ENCODE measurements at regions not wholly inside any gene's neighbourhood (a gene's known extent, or its start where the extent isn't known, plus 50 kb on each side); places are given as distances from the start of the nearest gene placed in this dataset.

GRCh38 chr2:125207431-125207830 is 1182.3 kb downstream of the CNTNAP5 start:
- no peak overlapping the region for H3K27ac ChIP-seq
- TF ChIP-seq ZFX (IDR thresholded peaks at IDR 0.05; ENCODE audit: borderline replicate concordance) (no peak), CTCF (IDR thresholded peaks at IDR 0.05) (no peak)

GRCh38 chr2:125216321-125216720 is 1191.2 kb downstream of the CNTNAP5 start:
- no peak overlapping the region for H3K27ac ChIP-seq
- TF ChIP-seq ZFX (IDR thresholded peaks at IDR 0.05; ENCODE audit: borderline replicate concordance) (no peak), CTCF (IDR thresholded peaks at IDR 0.05) (no peak)

GRCh38 chr2:125224188-125224587 is 1199.1 kb downstream of the CNTNAP5 start:
- no peak overlapping the region for H3K27ac ChIP-seq
- TF ChIP-seq ZFX (IDR thresholded peaks at IDR 0.05; ENCODE audit: borderline replicate concordance) = no peak

GRCh38 chr2:125224830-125225229 is 1199.7 kb downstream of the CNTNAP5 start:
- TF ChIP-seq ZFX (IDR thresholded peaks at IDR 0.05; ENCODE audit: borderline replicate concordance) = no peak
- peak; percentile 16; the same call in 1 of the 2 replicates for TF ChIP-seq CTCF (IDR thresholded peaks at IDR 0.05)
- no peak overlapping the region for H3K27ac ChIP-seq

GRCh38 chr2:125227843-125228392 is 1202.8 kb downstream of the CNTNAP5 start:
- H3K27ac ChIP-seq = no peak overlapping the region
- TF ChIP-seq ZFX (IDR thresholded peaks at IDR 0.05; ENCODE audit: borderline replicate concordance) (no peak), CTCF (IDR thresholded peaks at IDR 0.05) (peak; percentile 14; the same call in 1 of the 2 replicates)

GRCh38 chr2:125240870-125241269 is 1215.8 kb downstream of the CNTNAP5 start:
- no peak for TF ChIP-seq ZFX (IDR thresholded peaks at IDR 0.05; ENCODE audit: borderline replicate concordance)
- H3K27ac ChIP-seq = no peak overlapping the region

GRCh38 chr2:125243074-125243473 is 1218.0 kb downstream of the CNTNAP5 start:
- H3K27ac ChIP-seq = no peak overlapping the region
- TF ChIP-seq ZFX (IDR thresholded peaks at IDR 0.05; ENCODE audit: borderline replicate concordance) (no peak), CTCF (IDR thresholded peaks at IDR 0.05) (no peak)

GRCh38 chr2:125254010-125254409 is 1228.9 kb downstream of the CNTNAP5 start:
- no peak for TF ChIP-seq CTCF (IDR thresholded peaks at IDR 0.05)
- no peak for TF ChIP-seq ZFX (IDR thresholded peaks at IDR 0.05; ENCODE audit: borderline replicate concordance)
- no peak overlapping the region for H3K27ac ChIP-seq

All from 22Rv1 (cell line).